ENCODE measurements at regions not wholly inside any gene's neighbourhood (a gene's known extent, or its start where the extent isn't known, plus 50 kb on each side); places are given as distances from the start of the nearest gene placed in this dataset.

DNA sequence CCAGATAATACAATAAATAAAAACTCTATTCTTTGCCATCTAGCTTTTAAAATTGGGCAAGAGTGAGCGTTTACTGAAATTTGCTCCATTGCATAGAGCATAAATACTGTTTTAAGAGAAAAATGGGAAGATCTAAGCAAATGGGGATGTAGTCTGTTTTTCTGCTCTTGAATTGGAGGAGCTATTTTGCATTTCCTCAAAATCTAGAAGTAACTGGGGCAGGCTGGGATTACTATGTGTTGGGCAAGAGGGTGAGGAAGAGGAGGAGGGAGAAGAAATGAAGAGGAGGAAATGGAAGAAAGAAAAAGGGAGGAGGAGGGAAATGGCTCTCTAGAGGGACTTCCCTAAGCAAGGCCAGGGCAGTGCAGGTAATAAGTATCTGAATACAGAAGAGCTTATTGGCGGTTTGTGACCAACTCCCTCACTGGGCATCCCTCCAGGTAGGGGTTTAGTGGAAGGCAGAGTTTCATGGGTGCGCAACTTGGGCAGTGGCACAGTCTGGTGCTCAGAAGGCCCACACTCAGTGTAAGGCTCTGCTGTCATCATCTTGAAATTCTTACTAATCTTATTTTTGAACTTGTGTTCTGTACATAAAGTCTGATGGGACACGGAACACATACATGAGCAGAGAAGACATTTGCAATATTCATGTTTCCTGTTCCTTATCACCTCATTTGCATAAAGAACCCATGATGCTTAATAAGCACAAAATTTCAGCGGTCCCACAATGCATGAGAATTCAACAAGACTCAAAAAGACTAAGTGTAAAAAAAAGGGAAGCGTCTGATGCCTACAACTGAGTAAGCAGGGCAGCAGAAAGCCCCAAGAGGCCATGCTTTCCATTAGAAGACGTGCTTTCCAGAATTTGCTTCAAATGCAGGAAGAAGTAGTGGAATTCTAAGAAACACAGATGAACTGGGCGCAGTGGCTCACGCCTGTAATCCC lies 116.9 kb downstream of the EVX1 start:
- in situ Hi-C loops (cut with HindIII; ENCODE audit: low sequenced_read_pairs) = no loop called here
- no peak for DNase-seq (ENCODE audit: low spot score)

GRCh38 chr7:27361522-27361921 lies 118.9 kb downstream of the EVX1 start:
- DNase-seq (ENCODE audit: low spot score) = no peak
- in situ Hi-C loops (cut with HindIII; ENCODE audit: low sequenced_read_pairs) = no loop called here

DNA sequence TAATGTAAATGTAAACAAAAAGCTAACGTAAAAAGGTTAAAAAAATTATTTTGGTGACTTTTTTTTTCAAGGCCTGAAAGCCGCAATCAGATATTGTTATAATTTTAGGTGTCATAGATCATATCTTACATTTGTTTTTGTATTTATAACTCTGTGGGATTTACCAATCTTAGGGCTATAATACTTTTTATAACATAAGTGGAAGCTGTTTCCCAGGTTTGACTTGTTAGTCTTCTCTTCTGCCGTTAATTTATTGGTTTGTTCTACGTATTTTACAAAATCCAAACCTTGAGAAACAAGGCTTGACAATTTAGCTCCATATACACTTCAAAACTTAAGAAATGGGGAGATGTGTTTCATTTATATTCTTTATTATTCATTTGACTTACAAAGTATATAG lies 119.4 kb downstream of the EVX1 start:
- DNase-seq (ENCODE audit: low spot score) = no peak
- in situ Hi-C loops (cut with HindIII; ENCODE audit: low sequenced_read_pairs) = no loop called here

DNA sequence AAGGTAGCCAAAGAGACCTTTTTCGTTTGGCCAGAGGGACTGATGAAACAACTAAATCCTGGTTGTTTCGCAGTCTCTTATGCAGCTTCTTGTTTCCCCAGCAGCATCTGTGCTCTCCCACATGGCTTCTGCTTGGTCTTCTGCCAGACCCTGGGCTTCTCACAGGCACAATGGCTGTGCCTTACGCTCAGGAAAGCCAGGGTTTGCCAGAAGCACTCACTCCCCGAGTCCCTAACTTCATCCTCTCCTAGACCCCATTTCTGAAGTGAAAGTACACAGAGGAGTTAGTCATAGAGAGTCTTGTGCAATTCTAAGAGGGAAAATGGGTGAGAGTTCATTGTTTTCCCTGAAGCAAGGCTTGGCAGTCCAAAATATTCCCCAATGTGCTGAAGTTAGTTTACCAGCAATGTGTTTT lies 121.7 kb downstream of the EVX1 start:
- peak; percentile 10 for DNase-seq (ENCODE audit: low spot score)
- in situ Hi-C loops (cut with HindIII; ENCODE audit: low sequenced_read_pairs) = no loop called here

- in situ Hi-C loops (cut with HindIII; ENCODE audit: low sequenced_read_pairs) = no loop called here
- no peak for DNase-seq (ENCODE audit: low spot score)
Measured at GRCh38 chr7:27367179-27367932, 124.8 kb downstream of the EVX1 start.

DNA sequence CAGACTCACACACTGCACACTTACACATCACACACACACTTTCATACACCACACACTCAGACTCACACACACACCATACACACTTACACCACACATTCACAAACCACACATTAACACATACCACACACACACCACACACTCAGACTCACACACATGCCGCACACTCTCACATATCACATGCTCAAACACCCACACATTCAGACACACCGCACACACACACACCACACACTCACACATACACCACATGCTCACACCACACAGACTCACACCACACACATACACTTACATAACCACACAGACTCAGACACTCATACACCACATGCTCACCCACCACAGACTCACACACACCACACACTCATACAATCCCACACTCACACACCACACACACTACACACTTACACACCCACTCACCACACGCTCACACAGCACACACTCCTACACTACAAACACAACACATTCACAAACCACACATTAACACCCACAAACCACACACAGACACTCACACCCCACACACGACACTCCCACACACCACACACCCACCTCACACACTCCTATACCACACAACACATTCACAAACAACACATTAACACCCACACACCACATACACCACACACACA lies 125.4 kb downstream of the EVX1 start:
- in situ Hi-C loops (cut with HindIII; ENCODE audit: low sequenced_read_pairs) = no loop called here

DNA sequence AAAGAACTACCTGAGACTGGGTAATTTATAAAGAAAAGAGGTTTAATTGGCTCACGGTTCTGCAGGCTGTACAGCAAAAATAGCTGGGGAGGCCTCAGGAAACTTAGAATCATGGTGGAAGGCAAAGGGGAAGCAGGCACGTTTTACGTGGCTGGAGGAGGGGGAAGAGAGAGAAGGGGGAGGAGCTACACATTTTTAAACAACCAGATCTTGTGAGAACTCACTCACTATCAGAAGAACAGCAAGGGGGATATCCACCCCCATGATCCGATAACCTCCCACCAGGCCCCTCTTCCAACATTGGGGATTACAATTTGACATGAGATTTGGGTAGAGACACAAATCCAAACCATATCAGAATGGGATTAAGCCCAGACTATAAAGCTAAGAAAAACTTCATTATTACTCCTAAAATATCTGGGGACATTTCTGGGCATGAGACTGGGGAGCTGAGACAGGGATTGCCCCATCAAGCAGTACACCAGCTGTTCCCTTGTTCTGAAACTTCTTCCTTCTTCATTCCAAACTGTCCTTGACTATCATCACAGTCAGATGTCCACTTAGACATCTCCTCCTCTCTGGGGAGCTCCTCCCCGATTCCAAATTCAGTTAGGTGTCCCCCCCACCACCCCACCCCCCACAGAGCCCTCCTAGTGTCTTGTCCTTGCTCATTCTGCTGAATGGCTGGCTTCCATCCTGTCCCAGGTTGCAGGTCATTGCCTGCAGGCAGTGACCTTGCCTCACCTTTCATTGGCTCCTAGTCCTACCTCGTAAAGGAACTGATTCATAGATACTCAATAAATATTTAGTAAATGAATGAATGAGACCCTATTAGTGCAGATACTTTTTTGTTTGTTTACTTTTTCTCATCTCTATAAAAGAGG lies 132.6 kb downstream of the EVX1 start:
- in situ Hi-C loops (cut with HindIII; ENCODE audit: low sequenced_read_pairs) = no loop called here
- no peak for DNase-seq (ENCODE audit: low spot score)

More for the DNA sequence above, 125.4 kb downstream of the EVX1 start:
- DNase-seq (ENCODE audit: low spot score) = no peak

DNA sequence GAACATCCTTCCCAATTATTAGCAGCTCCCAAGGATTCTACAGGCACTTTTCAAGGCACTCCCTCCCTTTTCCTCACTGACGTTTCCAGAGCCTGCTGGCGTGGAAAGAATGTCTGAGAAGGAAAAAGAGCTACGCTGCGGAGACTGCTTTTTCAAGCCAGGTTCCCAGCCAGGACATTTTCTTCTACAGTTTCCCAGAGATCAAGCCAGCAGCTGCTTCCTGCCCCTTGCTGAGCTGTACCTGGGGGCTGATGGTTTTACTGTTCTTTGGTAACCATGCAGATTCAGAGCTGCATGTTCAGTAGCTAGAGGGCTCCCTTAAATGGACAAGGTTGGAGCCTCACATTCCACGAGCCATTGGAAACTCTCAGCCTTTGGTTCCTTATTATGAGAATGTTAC lies 133.4 kb downstream of the EVX1 start:
- DNase-seq (ENCODE audit: low spot score) = no peak

DNA sequence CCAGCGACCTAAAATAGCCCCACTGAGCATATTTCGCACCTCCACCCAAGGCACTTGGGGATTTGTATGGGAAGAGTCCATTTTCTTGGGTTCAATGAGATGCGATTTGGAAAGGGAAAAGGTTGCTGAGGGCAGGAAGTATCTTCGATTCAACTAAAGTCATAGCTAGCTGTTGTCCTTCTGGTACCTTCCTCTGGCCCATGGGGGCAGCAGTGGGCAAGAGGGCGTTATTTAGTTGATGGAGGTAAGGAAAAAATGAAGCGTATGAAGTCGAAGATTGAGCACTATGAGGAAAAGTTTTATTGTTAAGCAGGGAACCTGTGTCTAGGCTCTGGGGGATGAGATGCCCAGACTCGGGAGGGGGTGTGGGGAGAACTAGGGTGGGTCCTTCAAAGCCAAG lies 135.4 kb downstream of the EVX1 start:
- DNase-seq (ENCODE audit: low spot score) = no peak
- in situ Hi-C loops (cut with HindIII; ENCODE audit: low sequenced_read_pairs) = no loop called here

More for the DNA sequence above, 133.4 kb downstream of the EVX1 start:
- in situ Hi-C loops (cut with HindIII; ENCODE audit: low sequenced_read_pairs) = no loop called here

GRCh38 chr7:27382307-27382706 lies 139.7 kb downstream of the EVX1 start:
- in situ Hi-C loops (cut with HindIII; ENCODE audit: low sequenced_read_pairs) = no loop called here

GRCh38 chr7:27386581-27386980 lies 144.0 kb downstream of the EVX1 start:
- DNase-seq (ENCODE audit: low spot score) = no peak
- in situ Hi-C loops (cut with HindIII; ENCODE audit: low sequenced_read_pairs) = no loop called here

More at GRCh38 chr7:27382307-27382706, 139.7 kb downstream of the EVX1 start:
- no peak for DNase-seq (ENCODE audit: low spot score)

- in situ Hi-C loops (cut with HindIII; ENCODE audit: low sequenced_read_pairs) = no loop called here
- DNase-seq (ENCODE audit: low spot score) = no peak
Measured at GRCh38 chr7:27387864-27388263, 145.3 kb downstream of the EVX1 start.

DNA sequence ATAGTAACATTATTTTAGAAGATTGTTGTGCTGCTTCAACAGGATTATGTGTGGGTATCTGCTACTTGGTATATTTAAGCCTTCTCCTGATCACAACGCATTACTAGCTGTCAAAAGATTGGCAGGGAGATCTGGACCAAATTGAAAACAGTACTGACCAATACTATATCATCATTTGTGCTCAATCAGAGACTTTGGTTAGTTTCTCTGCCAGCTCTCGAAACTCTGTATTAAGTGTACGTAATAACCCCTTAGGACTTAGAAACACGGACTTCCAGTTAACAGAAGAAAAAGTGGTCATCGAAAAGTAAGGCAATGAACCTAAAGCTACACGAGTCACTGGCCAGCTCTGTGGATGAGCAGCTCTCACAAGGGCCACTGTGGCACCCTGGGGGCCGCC lies 146.0 kb downstream of the EVX1 start:
- no peak for DNase-seq (ENCODE audit: low spot score)
- in situ Hi-C loops (cut with HindIII; ENCODE audit: low sequenced_read_pairs) = no loop called here

- in situ Hi-C loops (cut with HindIII; ENCODE audit: low sequenced_read_pairs) = no loop called here
- DNase-seq (ENCODE audit: low spot score) = no peak
Measured at GRCh38 chr7:27389496-27389895, 146.9 kb downstream of the EVX1 start.

- in situ Hi-C loops (cut with HindIII; ENCODE audit: low sequenced_read_pairs) = no loop called here
- DNase-seq (ENCODE audit: low spot score) = no peak
Measured at GRCh38 chr7:27392477-27392876, 149.9 kb downstream of the EVX1 start.

GRCh38 chr7:27394871-27395270 lies 152.3 kb downstream of the EVX1 start:
- DNase-seq (ENCODE audit: low spot score) = no peak
- in situ Hi-C loops (cut with HindIII; ENCODE audit: low sequenced_read_pairs) = no loop called here

GRCh38 chr7:27395626-27396025 lies 153.0 kb downstream of the EVX1 start:
- no peak for DNase-seq (ENCODE audit: low spot score)
- in situ Hi-C loops (cut with HindIII; ENCODE audit: low sequenced_read_pairs) = no loop called here

DNA sequence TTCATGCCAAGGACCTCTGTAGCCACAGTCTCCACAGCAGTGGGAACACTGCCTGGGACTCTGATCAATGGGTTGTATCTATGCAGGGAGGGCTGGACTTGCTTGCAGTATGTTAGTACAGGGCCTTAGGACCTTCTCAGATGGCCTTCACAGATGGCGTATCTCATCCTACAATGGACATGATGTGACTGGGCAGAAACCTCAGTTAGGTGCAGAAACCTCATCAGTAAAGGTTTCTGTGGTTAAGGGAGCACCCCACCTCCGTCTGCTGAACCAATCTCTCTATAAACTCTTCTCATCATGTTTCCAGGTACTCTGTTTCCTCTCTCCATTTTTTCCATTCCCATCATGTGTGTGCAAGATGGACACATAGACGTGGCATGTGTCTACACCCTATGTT lies 154.9 kb downstream of the EVX1 start:
- in situ Hi-C loops (cut with HindIII; ENCODE audit: low sequenced_read_pairs) = no loop called here
- DNase-seq (ENCODE audit: low spot score) = no peak

DNA sequence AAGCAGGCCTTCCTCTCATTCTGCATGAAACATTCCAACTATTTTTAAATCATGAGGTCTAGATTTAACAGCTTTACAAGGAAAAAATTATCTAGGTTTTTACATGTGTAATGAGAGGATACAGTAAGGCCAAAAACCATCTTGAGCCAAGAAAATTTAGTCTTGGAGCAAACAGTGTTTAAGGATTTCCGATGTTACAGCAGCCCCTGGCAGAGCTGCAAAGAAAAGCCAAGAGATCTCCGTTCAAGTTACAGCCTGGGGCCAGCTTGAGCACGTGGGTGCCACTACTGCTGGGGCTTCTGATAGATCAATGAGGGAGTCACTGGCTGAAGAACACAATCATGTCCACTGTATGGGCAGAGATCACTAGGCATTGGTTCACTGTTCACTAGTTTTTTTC lies 156.2 kb downstream of the EVX1 start:
- in situ Hi-C loops (cut with HindIII; ENCODE audit: low sequenced_read_pairs) = no loop called here
- no peak for DNase-seq (ENCODE audit: low spot score)
